Astrocyte (in vitro differentiated cells and primary cell): ENCODE measurements at regions not wholly inside any gene's neighbourhood (a gene's known extent, or its start where the extent isn't known, plus 50 kb on each side); places are given as distances from the start of the nearest gene placed in this dataset.

ENCODE experiments used
- DNase-seq: peaks from one replicate; pipeline ENCODE4 v3.0.0-alpha.2; 2010; ENCODE audit warnings: low read depth
- FAIRE-seq: peaks from 2 replicates; lab custom pipeline; 2011; peaks lifted over from hg19 to GRCh38; lab: Jason Lieb, UNC
- H2AFZ ChIP-seq: 2 replicates; pipeline ENCODE4 v1.6.0; 2012; ENCODE audit warnings: low read depth, low read length, inconsistent platforms
- H3K27ac ChIP-seq: 2 replicates; pipeline ENCODE4 v1.5.1; 2011; ENCODE audit warnings: low read depth, low read length, inconsistent platforms
- H3K27me3 ChIP-seq: 2 replicates; pipeline ENCODE4 v1.6.0; 2011; ENCODE audit warnings: low read length, inconsistent platforms; ENCODE audit not compliant: insufficient read depth
- H3K36me3 ChIP-seq: 2 replicates; pipeline ENCODE4 v1.5.1; 2011; ENCODE audit warnings: low read length, inconsistent platforms; ENCODE audit not compliant: insufficient read depth
- H3K4me1 ChIP-seq: 2 replicates; pipeline ENCODE4 v1.5.1; 2011; ENCODE audit warnings: low read length, inconsistent platforms; ENCODE audit not compliant: insufficient read depth
- H3K4me2 ChIP-seq: 2 replicates; pipeline ENCODE4 v1.6.0; 2012; ENCODE audit warnings: low read length, inconsistent platforms
- H3K4me3 ChIP-seq: 2 replicates; pipeline ENCODE4 v1.5.1; 2011; ENCODE audit warnings: low read depth, mild to moderate bottlenecking, low read length, inconsistent platforms; ENCODE audit not compliant: insufficient read depth
- H3K79me2 ChIP-seq: 2 replicates; pipeline ENCODE4 v1.6.0; 2012; ENCODE audit warnings: mild to moderate bottlenecking, low read length, inconsistent platforms; ENCODE audit not compliant: insufficient read depth
- H3K9ac ChIP-seq: 2 replicates; pipeline ENCODE4 v1.6.0; 2012; ENCODE audit warnings: mild to moderate bottlenecking, low read length, inconsistent platforms
- H3K9me3 ChIP-seq: 2 replicates; pipeline ENCODE4 v1.5.1; 2012; ENCODE audit warnings: low read depth, mild to moderate bottlenecking, low read length, inconsistent platforms; ENCODE audit not compliant: insufficient read depth
- H4K20me1 ChIP-seq: 2 replicates; pipeline ENCODE4 v1.6.0; 2012; ENCODE audit warnings: low read length, inconsistent platforms; ENCODE audit not compliant: insufficient read depth
- H3K27ac Mint-ChIP-seq: one replicate; pipeline ENCODE4 v1.8.0; 2021; ENCODE audit warnings: mild to moderate bottlenecking, mixed read lengths; ENCODE audit not compliant: unreplicated experiment
- H3K27me3 Mint-ChIP-seq: one replicate; pipeline ENCODE4 v1.8.0; 2021; ENCODE audit warnings: low read depth, mixed read lengths; ENCODE audit not compliant: unreplicated experiment
- H3K36me3 Mint-ChIP-seq: one replicate; pipeline ENCODE4 v1.8.0; 2021; ENCODE audit warnings: low read depth, mixed read lengths; ENCODE audit not compliant: unreplicated experiment
- H3K4me1 Mint-ChIP-seq: one replicate; pipeline ENCODE4 v1.8.0; 2021; ENCODE audit warnings: low read depth, mixed read lengths; ENCODE audit not compliant: unreplicated experiment
- H3K4me3 Mint-ChIP-seq: one replicate; pipeline ENCODE4 v1.8.0; 2021; ENCODE audit warnings: mild to moderate bottlenecking, moderate library complexity, mixed read lengths; ENCODE audit not compliant: unreplicated experiment
- H3K9me3 Mint-ChIP-seq: one replicate; pipeline ENCODE4 v1.8.0; 2021; ENCODE audit warnings: mild to moderate bottlenecking, mixed read lengths; ENCODE audit not compliant: unreplicated experiment
- EZH2 ChIP-seq: IDR thresholded peaks from 2 replicates; pipeline ENCODE4 v1.6.1; 2012; ENCODE audit warnings: mild to moderate bottlenecking, low read length, inconsistent platforms; ENCODE audit not compliant: insufficient read depth
- TF ChIP-seq, protein P1 (sequence below): IDR thresholded peaks from 2 replicates; pipeline ENCODE4 v1.5.1; 2011; ENCODE audit warnings: low read depth, mild to moderate bottlenecking, inconsistent platforms, low read length, moderate library complexity; ENCODE audit not compliant: insufficient read depth

DNA sequence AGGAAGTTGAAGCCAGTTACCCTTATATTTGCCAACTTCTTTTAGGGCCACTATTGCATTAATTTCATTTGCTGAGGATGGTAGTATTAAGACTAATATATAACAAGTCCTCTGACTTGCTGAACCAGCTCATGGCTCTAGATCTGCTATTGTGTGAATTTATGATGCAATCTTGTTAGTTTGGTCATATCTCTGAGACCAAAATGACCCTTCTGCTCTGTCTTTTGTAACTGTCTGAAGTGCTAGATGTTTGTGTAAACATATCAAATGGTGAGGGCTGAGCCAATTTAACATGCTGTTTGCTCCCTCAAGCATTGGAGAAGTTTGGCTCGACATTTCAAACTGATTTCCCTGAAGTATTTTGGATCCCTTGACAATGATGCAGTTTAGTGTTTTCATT, 106.9 kb upstream of the PTGFR start:
- no peaks in the 10 kb centered on the region for H3K36me3 Mint-ChIP-seq
- no peak for TF ChIP-seq EZH2
- TF ChIP-seq, protein P1, sequence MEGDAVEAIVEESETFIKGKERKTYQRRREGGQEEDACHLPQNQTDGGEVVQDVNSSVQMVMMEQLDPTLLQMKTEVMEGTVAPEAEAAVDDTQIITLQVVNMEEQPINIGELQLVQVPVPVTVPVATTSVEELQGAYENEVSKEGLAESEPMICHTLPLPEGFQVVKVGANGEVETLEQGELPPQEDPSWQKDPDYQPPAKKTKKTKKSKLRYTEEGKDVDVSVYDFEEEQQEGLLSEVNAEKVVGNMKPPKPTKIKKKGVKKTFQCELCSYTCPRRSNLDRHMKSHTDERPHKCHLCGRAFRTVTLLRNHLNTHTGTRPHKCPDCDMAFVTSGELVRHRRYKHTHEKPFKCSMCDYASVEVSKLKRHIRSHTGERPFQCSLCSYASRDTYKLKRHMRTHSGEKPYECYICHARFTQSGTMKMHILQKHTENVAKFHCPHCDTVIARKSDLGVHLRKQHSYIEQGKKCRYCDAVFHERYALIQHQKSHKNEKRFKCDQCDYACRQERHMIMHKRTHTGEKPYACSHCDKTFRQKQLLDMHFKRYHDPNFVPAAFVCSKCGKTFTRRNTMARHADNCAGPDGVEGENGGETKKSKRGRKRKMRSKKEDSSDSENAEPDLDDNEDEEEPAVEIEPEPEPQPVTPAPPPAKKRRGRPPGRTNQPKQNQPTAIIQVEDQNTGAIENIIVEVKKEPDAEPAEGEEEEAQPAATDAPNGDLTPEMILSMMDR, result no peak
- H3K27ac Mint-ChIP-seq, result no peak overlapping the region
- DNase-seq (no peak), FAIRE-seq (no peak)
- H3K27me3 ChIP-seq, result no peaks in the 10 kb centered on the region
- H3K4me1 ChIP-seq, result no peaks in the 10 kb centered on the region
- no peaks in the 10 kb centered on the region for H3K36me3 ChIP-seq
- H3K9me3 ChIP-seq, result no peaks in the 10 kb centered on the region
- no peak overlapping the region for H3K27ac ChIP-seq
- no peak overlapping the region for H3K4me3 Mint-ChIP-seq
- H3K27me3 Mint-ChIP-seq, result peaks cover 3% of the 10 kb centered on the region
- no peak overlapping the region for H3K9ac ChIP-seq
- peaks cover 2% of the 10 kb centered on the region for H3K4me1 Mint-ChIP-seq
- H2AFZ ChIP-seq, result no peak overlapping the region
- H3K4me2 ChIP-seq, result no peak overlapping the region
- H3K9me3 Mint-ChIP-seq, result no peaks in the 10 kb centered on the region
- no peaks in the 10 kb centered on the region for H3K79me2 ChIP-seq
- no peak overlapping the region for H3K4me3 ChIP-seq
- no peaks in the 10 kb centered on the region for H4K20me1 ChIP-seq

- no peak overlapping the region for H3K4me3 Mint-ChIP-seq
- H3K27me3 Mint-ChIP-seq, result peaks cover 5% of the 10 kb centered on the region
These were observed 104.9 kb upstream of the PTGFR start for GRCh38 chr1:78385744-78386462.

DNA sequence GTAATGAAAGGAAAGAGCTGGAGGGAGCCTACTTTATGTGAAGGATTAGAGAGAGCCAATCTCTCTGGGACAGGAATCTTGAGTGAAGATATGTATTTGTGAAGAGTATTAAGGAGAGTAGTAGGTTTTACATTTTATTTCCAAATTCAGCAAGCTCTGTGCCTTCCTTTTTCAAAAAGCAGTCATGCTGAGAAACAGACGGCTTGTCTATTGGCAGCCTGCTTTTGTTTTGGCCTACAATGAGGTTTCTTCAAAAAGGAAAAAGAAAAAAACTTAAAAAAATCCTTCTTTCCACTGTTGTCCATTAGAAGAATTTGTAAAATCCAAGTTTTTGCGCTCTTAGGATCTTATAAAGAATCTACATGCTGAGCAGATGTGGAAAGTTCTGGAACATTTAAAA, 103.6 kb upstream of the PTGFR start:
- no peak for DNase-seq
- H3K9me3 Mint-ChIP-seq, result no peaks in the 10 kb centered on the region

More at GRCh38 chr1:78385744-78386462, 104.9 kb upstream of the PTGFR start:
- Histone ChIP-seq H3K4me3 (no peak overlapping the region), H3K9ac (no peak overlapping the region), H3K4me2 (no peak overlapping the region), H3K79me2 (no peaks in the 10 kb centered on the region), H3K27me3 (no peaks in the 10 kb centered on the region), H3K36me3 (no peaks in the 10 kb centered on the region), H3K9me3 (no peaks in the 10 kb centered on the region), H3K27ac (no peak overlapping the region), H3K4me1 (no peaks in the 10 kb centered on the region), H4K20me1 (no peaks in the 10 kb centered on the region), H2AFZ (no peak overlapping the region)
- Mint-ChIP-seq H3K36me3 (no peaks in the 10 kb centered on the region), H3K27ac (no peak overlapping the region), H3K9me3 (no peaks in the 10 kb centered on the region), H3K4me1 (peaks cover 2% of the 10 kb centered on the region)
- TF ChIP-seq, protein P1, result no peak
- no peak for TF ChIP-seq EZH2
- DNase-seq, result no peak
- no peak for FAIRE-seq

More for the DNA sequence above, 103.6 kb upstream of the PTGFR start:
- FAIRE-seq, result no peak
- Histone ChIP-seq H3K79me2 (no peaks in the 10 kb centered on the region), H3K36me3 (no peaks in the 10 kb centered on the region), H4K20me1 (no peaks in the 10 kb centered on the region), H3K4me3 (no peak overlapping the region), H3K4me2 (no peak overlapping the region), H3K27me3 (no peaks in the 10 kb centered on the region), H3K27ac (no peak overlapping the region), H2AFZ (no peak overlapping the region), H3K9ac (no peak overlapping the region), H3K9me3 (no peaks in the 10 kb centered on the region), H3K4me1 (no peaks in the 10 kb centered on the region)
- H3K4me3 Mint-ChIP-seq, result no peak overlapping the region
- no peak for TF ChIP-seq EZH2
- TF ChIP-seq, protein P1, result no peak
- no peak overlapping the region for H3K27ac Mint-ChIP-seq
- H3K4me1 Mint-ChIP-seq, result peaks cover 2% of the 10 kb centered on the region
- H3K27me3 Mint-ChIP-seq, result peaks cover 5% of the 10 kb centered on the region
- no peaks in the 10 kb centered on the region for H3K36me3 Mint-ChIP-seq
